Gastroesophageal sphincter (tissue), 3 donors: ENCODE measurements at regions not wholly inside any gene's neighbourhood (a gene's known extent, or its start where the extent isn't known, plus 50 kb on each side); places are given as distances from the start of the nearest gene placed in this dataset.
"Not testable (repeated sequence)": the region's sequence is repeated elsewhere in the genome, so short reads cannot be mapped to it uniquely, and the experiment has no call there.

ENCODE experiments used
- POLR2AphosphoS5 ChIP-seq: sonication (generic); formaldehyde crosslinking; IDR thresholded peaks from one replicate; pipeline ENCODE4 v1.6.1; 2017; ENCODE audit warnings: antibody characterized with exemption
- TF ChIP-seq, protein P1 (sequence below), 4 experiments: fragments of 200-600 bp in 2 of 4; fragments of 450-650 bp in 2 of 4; sonication (generic) in 1 of 4; IDR thresholded peaks; one replicate each; pipeline ENCODE4 v1.5.1; 2017 to 2019; ENCODE audit warnings: antibody characterized with exemption in 4 of 4, mild to moderate bottlenecking in 2 of 4, moderate library complexity in 2 of 4

- TF ChIP-seq, protein P1, sequence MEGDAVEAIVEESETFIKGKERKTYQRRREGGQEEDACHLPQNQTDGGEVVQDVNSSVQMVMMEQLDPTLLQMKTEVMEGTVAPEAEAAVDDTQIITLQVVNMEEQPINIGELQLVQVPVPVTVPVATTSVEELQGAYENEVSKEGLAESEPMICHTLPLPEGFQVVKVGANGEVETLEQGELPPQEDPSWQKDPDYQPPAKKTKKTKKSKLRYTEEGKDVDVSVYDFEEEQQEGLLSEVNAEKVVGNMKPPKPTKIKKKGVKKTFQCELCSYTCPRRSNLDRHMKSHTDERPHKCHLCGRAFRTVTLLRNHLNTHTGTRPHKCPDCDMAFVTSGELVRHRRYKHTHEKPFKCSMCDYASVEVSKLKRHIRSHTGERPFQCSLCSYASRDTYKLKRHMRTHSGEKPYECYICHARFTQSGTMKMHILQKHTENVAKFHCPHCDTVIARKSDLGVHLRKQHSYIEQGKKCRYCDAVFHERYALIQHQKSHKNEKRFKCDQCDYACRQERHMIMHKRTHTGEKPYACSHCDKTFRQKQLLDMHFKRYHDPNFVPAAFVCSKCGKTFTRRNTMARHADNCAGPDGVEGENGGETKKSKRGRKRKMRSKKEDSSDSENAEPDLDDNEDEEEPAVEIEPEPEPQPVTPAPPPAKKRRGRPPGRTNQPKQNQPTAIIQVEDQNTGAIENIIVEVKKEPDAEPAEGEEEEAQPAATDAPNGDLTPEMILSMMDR (IDR thresholded peaks at IDR 0.05): not testable (repeated sequence)
- not testable (repeated sequence) for TF ChIP-seq POLR2AphosphoS5
Measured at GRCh38 chr7:54949514-54949913, 69.3 kb upstream of the EGFR start.
